Loucy (cell line): ENCODE measurements at regions not wholly inside any gene's neighbourhood (a gene's known extent, or its start where the extent isn't known, plus 50 kb on each side); places are given as distances from the start of the nearest gene placed in this dataset.

Experiments used
- H2AFZ ChIP-seq: fragments of 200-600 bp; sonication (generic); 2 replicates; pipeline ENCODE4 v1.6.0; 2016; ENCODE audit warnings: antibody characterized with exemption, mild to moderate bottlenecking, low read length, moderate library complexity
- H3F3A ChIP-seq: fragments of 200-600 bp; 2 replicates; pipeline ENCODE4 v1.6.0; 2016; ENCODE audit warnings: antibody characterized with exemption, low read depth, mild to moderate bottlenecking
- H3K27me3 ChIP-seq: fragments of 200-600 bp; sonication (generic); 2 replicates; pipeline ENCODE4 v1.6.1; 2014; ENCODE audit warnings: low read length, mild to moderate bottlenecking; ENCODE audit not compliant: insufficient read depth, poor library complexity, severe bottlenecking
- H3K36me3 ChIP-seq: fragments of 200-600 bp; sonication (generic); 2 replicates; pipeline ENCODE4 v1.6.1; 2016; ENCODE audit warnings: low read length; ENCODE audit not compliant: insufficient read depth
- H3K4me1 ChIP-seq: fragments of 200-600 bp; sonication (generic); 2 replicates; pipeline ENCODE4 v1.5.1; 2014; ENCODE audit warnings: low read length, mild to moderate bottlenecking; ENCODE audit not compliant: insufficient read depth, poor library complexity, severe bottlenecking
- H3K4me2 ChIP-seq: fragments of 200-600 bp; sonication (generic); 2 replicates; pipeline ENCODE4 v1.6.0; 2014; ENCODE audit warnings: antibody characterized with exemption, low read length, low read depth, mild to moderate bottlenecking; ENCODE audit not compliant: poor library complexity, severe bottlenecking
- H3K4me3 ChIP-seq: fragments of 200-600 bp; sonication (generic); 2 replicates; pipeline ENCODE4 v1.5.1; 2014; ENCODE audit warnings: low read length, mild to moderate bottlenecking, mixed read lengths; ENCODE audit not compliant: poor library complexity, severe bottlenecking
- H3K79me2 ChIP-seq: fragments of 200-600 bp; sonication (generic); 2 replicates; pipeline ENCODE4 v1.6.1; 2014; ENCODE audit warnings: low read length; ENCODE audit not compliant: insufficient read depth
- H3K9ac ChIP-seq: fragments of 200-600 bp; sonication (generic); 2 replicates; pipeline ENCODE4 v1.6.0; 2014; ENCODE audit warnings: mild to moderate bottlenecking, low read depth, low read length, moderate library complexity; ENCODE audit not compliant: poor library complexity, severe bottlenecking
- H3K9me2 ChIP-seq: fragments of 200-600 bp; sonication (generic); replicated peaks from 2 replicates; pipeline ENCODE4 v1.6.1; 2016; ENCODE audit warnings: low read depth, low read length, mixed read lengths
- H3K9me3 ChIP-seq: fragments of 200-600 bp; sonication (generic); 2 replicates; pipeline ENCODE4 v1.6.1; 2014; ENCODE audit warnings: mild to moderate bottlenecking, antibody characterized with exemption, low read length, low read depth; ENCODE audit not compliant: insufficient read depth
- H4K20me1 ChIP-seq: fragments of 200-600 bp; sonication (generic); 2 replicates; pipeline ENCODE4 v1.6.0; 2014; ENCODE audit warnings: antibody characterized with exemption, low read length, mild to moderate bottlenecking; ENCODE audit not compliant: insufficient read depth, poor library complexity, severe bottlenecking
- CTCF ChIP-seq: fragments of 200-600 bp; sonication (generic); conservative IDR thresholded peaks from 2 replicates; pipeline ENCODE4 v1.5.1; 2014; ENCODE audit warnings: mild to moderate bottlenecking, antibody characterized with exemption, low read length
- EZH2phosphoT487 ChIP-seq: fragments of 200-600 bp; IDR thresholded peaks from 2 replicates; pipeline ENCODE4 v1.6.1; 2018; ENCODE audit warnings: antibody characterized with exemption, mild to moderate bottlenecking, moderate library complexity, borderline replicate concordance

GRCh38 chr3:65200310-65200970 is 512.6 kb upstream of the ADAMTS9 start:
- no peaks in the 10 kb centered on the region for H3F3A ChIP-seq
- no peaks in the 10 kb centered on the region for H3K9me2 ChIP-seq
- no peaks in the 10 kb centered on the region for H3K27me3 ChIP-seq
- H3K4me2 ChIP-seq = no peak overlapping the region
- no peak for TF ChIP-seq EZH2phosphoT487
- no peaks in the 10 kb centered on the region for H3K4me1 ChIP-seq
- no peaks in the 10 kb centered on the region for H4K20me1 ChIP-seq
- no peaks in the 10 kb centered on the region for H3K9me3 ChIP-seq
- no peak overlapping the region for H3K4me3 ChIP-seq
- H2AFZ ChIP-seq = no peak overlapping the region
- H3K9ac ChIP-seq = no peak overlapping the region
- H3K79me2 ChIP-seq = no peaks in the 10 kb centered on the region
- no peaks in the 10 kb centered on the region for H3K36me3 ChIP-seq

- Histone ChIP-seq H3F3A (no peaks in the 10 kb centered on the region), H3K4me3 (no peak overlapping the region), H3K4me2 (no peak overlapping the region), H4K20me1 (no peaks in the 10 kb centered on the region), H2AFZ (no peak overlapping the region), H3K9me3 (no peaks in the 10 kb centered on the region), H3K9me2 (no peaks in the 10 kb centered on the region), H3K36me3 (no peaks in the 10 kb centered on the region), H3K27me3 (no peaks in the 10 kb centered on the region), H3K9ac (no peak overlapping the region), H3K4me1 (no peaks in the 10 kb centered on the region), H3K79me2 (no peaks in the 10 kb centered on the region)
- TF ChIP-seq EZH2phosphoT487 (no peak), CTCF (no peak)
These were observed 508.9 kb upstream of the ADAMTS9 start for GRCh38 chr3:65196663-65197062.

- no peaks in the 10 kb centered on the region for H3K9me3 ChIP-seq
- H3K27me3 ChIP-seq = no peaks in the 10 kb centered on the region
- H3K4me1 ChIP-seq = no peaks in the 10 kb centered on the region
- H3K4me2 ChIP-seq = no peak overlapping the region
- H3K79me2 ChIP-seq = no peaks in the 10 kb centered on the region
- H3F3A ChIP-seq = no peaks in the 10 kb centered on the region
- H3K9me2 ChIP-seq = no peaks in the 10 kb centered on the region
- TF ChIP-seq CTCF (no peak), EZH2phosphoT487 (no peak)
- no peaks in the 10 kb centered on the region for H3K36me3 ChIP-seq
- no peak overlapping the region for H3K9ac ChIP-seq
- H2AFZ ChIP-seq = no peak overlapping the region
- H3K4me3 ChIP-seq = no peak overlapping the region
- no peaks in the 10 kb centered on the region for H4K20me1 ChIP-seq
These were observed 507.6 kb upstream of the ADAMTS9 start for GRCh38 chr3:65195211-65196006.
